MM.1S (cell line): ENCODE measurements at regions not wholly inside any gene's neighbourhood (a gene's known extent, or its start where the extent isn't known, plus 50 kb on each side); places are given as distances from the start of the nearest gene placed in this dataset.

Experiments used
- EZH2 ChIP-seq: fragments of 300-600 bp; sonication (generic); optimal IDR thresholded peaks from 2 replicates; pipeline ENCODE3; 2017; ENCODE audit warnings: low read depth, mild to moderate bottlenecking, antibody characterized with exemption, low read length, mixed read lengths
- TF ChIP-seq, protein P1 (sequence below): fragments of 300-600 bp; sonication (generic); IDR thresholded peaks from 2 replicates; pipeline ENCODE4 v1.5.1; 2016; ENCODE audit warnings: antibody characterized with exemption, low read length, mixed read lengths

DNA sequence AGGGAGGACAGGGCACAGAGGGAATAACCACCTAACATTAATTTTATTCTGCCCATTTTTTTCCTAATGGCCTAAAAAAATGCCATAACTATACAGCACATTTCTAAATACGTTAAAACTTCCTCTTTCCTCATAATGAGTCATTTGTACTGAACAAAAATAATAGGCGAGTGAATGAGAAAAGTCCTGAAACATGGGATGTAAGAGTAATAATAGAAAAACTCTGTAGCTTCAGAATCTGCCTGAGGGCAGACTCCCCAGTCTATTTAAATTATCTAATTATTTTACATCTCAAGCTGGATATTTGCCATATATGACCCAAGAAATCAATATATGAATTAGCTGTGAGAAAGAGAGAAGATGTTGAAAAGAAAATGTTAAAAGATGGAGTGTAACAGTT, 285.1 kb downstream of the TMX3 start:
- TF ChIP-seq, protein P1, sequence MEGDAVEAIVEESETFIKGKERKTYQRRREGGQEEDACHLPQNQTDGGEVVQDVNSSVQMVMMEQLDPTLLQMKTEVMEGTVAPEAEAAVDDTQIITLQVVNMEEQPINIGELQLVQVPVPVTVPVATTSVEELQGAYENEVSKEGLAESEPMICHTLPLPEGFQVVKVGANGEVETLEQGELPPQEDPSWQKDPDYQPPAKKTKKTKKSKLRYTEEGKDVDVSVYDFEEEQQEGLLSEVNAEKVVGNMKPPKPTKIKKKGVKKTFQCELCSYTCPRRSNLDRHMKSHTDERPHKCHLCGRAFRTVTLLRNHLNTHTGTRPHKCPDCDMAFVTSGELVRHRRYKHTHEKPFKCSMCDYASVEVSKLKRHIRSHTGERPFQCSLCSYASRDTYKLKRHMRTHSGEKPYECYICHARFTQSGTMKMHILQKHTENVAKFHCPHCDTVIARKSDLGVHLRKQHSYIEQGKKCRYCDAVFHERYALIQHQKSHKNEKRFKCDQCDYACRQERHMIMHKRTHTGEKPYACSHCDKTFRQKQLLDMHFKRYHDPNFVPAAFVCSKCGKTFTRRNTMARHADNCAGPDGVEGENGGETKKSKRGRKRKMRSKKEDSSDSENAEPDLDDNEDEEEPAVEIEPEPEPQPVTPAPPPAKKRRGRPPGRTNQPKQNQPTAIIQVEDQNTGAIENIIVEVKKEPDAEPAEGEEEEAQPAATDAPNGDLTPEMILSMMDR, result no peak
- no peak for TF ChIP-seq EZH2
